Upper lobe of left lung (tissue), 4 donors: ENCODE measurements at regions not wholly inside any gene's neighbourhood (a gene's known extent, or its start where the extent isn't known, plus 50 kb on each side); places are given as distances from the start of the nearest gene placed in this dataset.

Experiments
- POLR2AphosphoS5 ChIP-seq, 2 donors: sonication (generic); formaldehyde crosslinking; IDR thresholded peaks; one replicate each; pipeline ENCODE4 v1.5.1; 2017; ENCODE audit warnings: antibody characterized with exemption in 2 of 2
- TF ChIP-seq, protein P1 (sequence below), 6 experiments: fragments of 450-650 bp in 4 of 6; fragments of 200-600 bp in 2 of 6; sonication (generic) in 2 of 6; IDR thresholded peaks; one replicate each; pipeline ENCODE4 v1.5.1; 2016 to 2019; ENCODE audit warnings: antibody characterized with exemption in 6 of 6

DNA sequence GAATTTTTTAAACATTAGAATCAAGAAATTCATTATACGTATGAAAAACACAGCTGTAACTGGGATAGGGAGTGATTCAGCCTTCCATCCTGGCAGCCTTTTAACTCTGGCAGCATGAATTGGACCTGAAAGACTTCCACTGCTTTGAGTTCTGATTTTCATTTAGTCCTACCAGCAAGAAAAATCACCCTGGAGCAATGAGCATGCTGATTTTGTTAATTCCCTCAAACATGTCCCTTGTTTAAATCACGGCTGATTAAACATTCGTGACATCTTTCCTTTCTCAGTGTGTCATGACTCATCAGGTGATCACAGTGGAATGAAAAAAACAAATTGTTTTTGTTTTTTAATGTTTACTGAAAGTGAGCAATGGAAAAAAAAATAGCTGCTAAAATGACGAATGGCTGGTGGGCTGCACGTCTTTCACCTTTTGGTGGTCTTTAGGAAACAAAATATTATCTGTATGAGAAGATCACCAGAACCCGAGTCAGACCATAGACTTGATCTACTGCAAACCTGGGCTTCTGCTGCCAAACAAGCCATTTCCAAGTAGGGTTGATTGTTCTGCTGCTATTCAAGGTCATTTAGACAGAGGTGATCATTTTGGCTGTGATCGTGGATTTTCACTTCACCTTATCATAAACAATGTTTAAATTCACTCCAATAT lies 67.0 kb upstream of the CAND1 start:
- TF ChIP-seq, protein P1, sequence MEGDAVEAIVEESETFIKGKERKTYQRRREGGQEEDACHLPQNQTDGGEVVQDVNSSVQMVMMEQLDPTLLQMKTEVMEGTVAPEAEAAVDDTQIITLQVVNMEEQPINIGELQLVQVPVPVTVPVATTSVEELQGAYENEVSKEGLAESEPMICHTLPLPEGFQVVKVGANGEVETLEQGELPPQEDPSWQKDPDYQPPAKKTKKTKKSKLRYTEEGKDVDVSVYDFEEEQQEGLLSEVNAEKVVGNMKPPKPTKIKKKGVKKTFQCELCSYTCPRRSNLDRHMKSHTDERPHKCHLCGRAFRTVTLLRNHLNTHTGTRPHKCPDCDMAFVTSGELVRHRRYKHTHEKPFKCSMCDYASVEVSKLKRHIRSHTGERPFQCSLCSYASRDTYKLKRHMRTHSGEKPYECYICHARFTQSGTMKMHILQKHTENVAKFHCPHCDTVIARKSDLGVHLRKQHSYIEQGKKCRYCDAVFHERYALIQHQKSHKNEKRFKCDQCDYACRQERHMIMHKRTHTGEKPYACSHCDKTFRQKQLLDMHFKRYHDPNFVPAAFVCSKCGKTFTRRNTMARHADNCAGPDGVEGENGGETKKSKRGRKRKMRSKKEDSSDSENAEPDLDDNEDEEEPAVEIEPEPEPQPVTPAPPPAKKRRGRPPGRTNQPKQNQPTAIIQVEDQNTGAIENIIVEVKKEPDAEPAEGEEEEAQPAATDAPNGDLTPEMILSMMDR (IDR thresholded peaks at IDR 0.05), result no peak
- TF ChIP-seq POLR2AphosphoS5 (IDR thresholded peaks at IDR 0.05), result no peak
